ENCODE measurements at regions not wholly inside any gene's neighbourhood (a gene's known extent, or its start where the extent isn't known, plus 50 kb on each side); places are given as distances from the start of the nearest gene placed in this dataset.

DNA sequence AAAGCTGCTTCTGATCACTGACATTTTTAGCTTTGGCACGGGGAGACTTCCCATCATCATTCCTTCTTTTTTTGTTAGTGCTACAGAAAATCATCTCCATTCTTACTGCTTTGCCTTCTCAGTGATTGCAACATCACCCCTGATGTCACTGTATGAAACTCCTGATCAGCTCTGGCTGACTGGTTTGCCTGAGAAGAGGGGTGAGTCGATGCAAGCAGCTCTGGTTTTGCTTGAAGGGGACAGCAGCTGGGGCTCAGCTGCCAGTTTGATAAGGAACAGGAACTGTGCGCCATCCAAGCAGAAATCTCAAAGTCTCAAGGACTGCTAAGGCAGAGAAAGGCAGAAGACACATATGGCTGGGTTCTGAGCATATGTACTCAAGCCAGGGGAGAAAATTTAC, 808.5 kb upstream of the CELF2 start:
- Histone ChIP-seq H2BK15ac (ENCODE audit: low read length) (no peak overlapping the region), H3K4ac (ENCODE audit: low read length) (no peak overlapping the region), H3K23ac (ENCODE audit: low read depth, low read length, poor library complexity) (no peak overlapping the region), H3K27ac (replicated peaks; ENCODE audit: low read length) (no peak overlapping the region), H3K4me2 (ENCODE audit: insufficient read depth, low read length, poor library complexity, severe bottlenecking) (no peak overlapping the region), H4K91ac (ENCODE audit: low read depth, low read length, poor library complexity) (no peak overlapping the region), H3K9ac (ENCODE audit: low read depth, low read length, poor library complexity) (no peak overlapping the region), H3K27me3 (ENCODE audit: control insufficient read depth in 3 of 3, insufficient read depth in 3 of 3, low read depth in 1 of 3, low read length in 3 of 3) (no peaks in the 10 kb centered on the region), H3K36me3 (replicated peaks in 1 of 2; ENCODE audit: control insufficient read depth in 2 of 2, insufficient read depth in 2 of 2, low read length in 2 of 2) (no peaks in the 10 kb centered on the region), H3K79me1 (ENCODE audit: low read depth, low read length) (no peaks in the 10 kb centered on the region), H2BK120ac (ENCODE audit: low read depth, low read length) (no peak overlapping the region), H2AFZ (ENCODE audit: low read length) (no peak overlapping the region), H3K4me1 (ENCODE audit: control insufficient read depth in 2 of 2, insufficient read depth in 1 of 2, low read depth in 1 of 2, low read length in 2 of 2) (no peaks in the 10 kb centered on the region), H2BK5ac (ENCODE audit: low read length) (no peak overlapping the region), H3K18ac (ENCODE audit: low read length) (no peak overlapping the region), H4K8ac (ENCODE audit: low read depth, low read length) (no peak overlapping the region), H3K9me3 (replicated peaks in 1 of 2; ENCODE audit: control insufficient read depth in 2 of 2, insufficient read depth in 1 of 2, low read depth in 1 of 2, low read length in 2 of 2) (no peaks in the 10 kb centered on the region), H3K14ac (ENCODE audit: low read length) (no peak overlapping the region), H2AK5ac (ENCODE audit: low read depth, low read length) (no peak overlapping the region), H3K4me3 (ENCODE audit: low read length in 2 of 2) (no peak overlapping the region), H2BK12ac (ENCODE audit: low read length) (no peak overlapping the region)
- DNase-seq (ENCODE audit: low spot score) = no peak
- no CpG with 5 or more reads among the region's 3 CpGs for WGBS, 2 donors (ENCODE audit: extremely low coverage in 2 of 2, insufficient read length in 2 of 2, insufficient replicate concordance in 1 of 2)

GRCh38 chr10:10211409-10211808, 806.3 kb upstream of the CELF2 start:
- Histone ChIP-seq H3K4me1 (ENCODE audit: control insufficient read depth in 2 of 2, insufficient read depth in 1 of 2, low read depth in 1 of 2, low read length in 2 of 2) (no peaks in the 10 kb centered on the region), H2BK12ac (ENCODE audit: low read length) (no peak overlapping the region), H3K9ac (ENCODE audit: low read depth, low read length, poor library complexity) (no peak overlapping the region), H4K91ac (ENCODE audit: low read depth, low read length, poor library complexity) (no peak overlapping the region), H3K4me2 (ENCODE audit: insufficient read depth, low read length, poor library complexity, severe bottlenecking) (no peak overlapping the region), H2AFZ (ENCODE audit: low read length) (no peak overlapping the region), H3K9me3 (replicated peaks in 1 of 2; ENCODE audit: control insufficient read depth in 2 of 2, insufficient read depth in 1 of 2, low read depth in 1 of 2, low read length in 2 of 2) (no peaks in the 10 kb centered on the region), H3K27ac (replicated peaks; ENCODE audit: low read length) (no peak overlapping the region), H3K23ac (ENCODE audit: low read depth, low read length, poor library complexity) (no peak overlapping the region), H3K27me3 (ENCODE audit: control insufficient read depth in 3 of 3, insufficient read depth in 3 of 3, low read depth in 1 of 3, low read length in 3 of 3) (no peaks in the 10 kb centered on the region), H3K4me3 (ENCODE audit: low read length in 2 of 2) (no peak overlapping the region), H2BK15ac (ENCODE audit: low read length) (no peak overlapping the region), H2BK120ac (ENCODE audit: low read depth, low read length) (no peak overlapping the region), H3K18ac (ENCODE audit: low read length) (no peak overlapping the region), H3K79me1 (ENCODE audit: low read depth, low read length) (no peaks in the 10 kb centered on the region), H4K8ac (ENCODE audit: low read depth, low read length) (no peak overlapping the region), H2AK5ac (ENCODE audit: low read depth, low read length) (no peak overlapping the region), H3K4ac (ENCODE audit: low read length) (no peak overlapping the region), H3K14ac (ENCODE audit: low read length) (no peak overlapping the region), H3K36me3 (replicated peaks in 1 of 2; ENCODE audit: control insufficient read depth in 2 of 2, insufficient read depth in 2 of 2, low read length in 2 of 2) (no peaks in the 10 kb centered on the region), H2BK5ac (ENCODE audit: low read length) (no peak overlapping the region)
- DNase-seq (ENCODE audit: low spot score) = no peak

DNA sequence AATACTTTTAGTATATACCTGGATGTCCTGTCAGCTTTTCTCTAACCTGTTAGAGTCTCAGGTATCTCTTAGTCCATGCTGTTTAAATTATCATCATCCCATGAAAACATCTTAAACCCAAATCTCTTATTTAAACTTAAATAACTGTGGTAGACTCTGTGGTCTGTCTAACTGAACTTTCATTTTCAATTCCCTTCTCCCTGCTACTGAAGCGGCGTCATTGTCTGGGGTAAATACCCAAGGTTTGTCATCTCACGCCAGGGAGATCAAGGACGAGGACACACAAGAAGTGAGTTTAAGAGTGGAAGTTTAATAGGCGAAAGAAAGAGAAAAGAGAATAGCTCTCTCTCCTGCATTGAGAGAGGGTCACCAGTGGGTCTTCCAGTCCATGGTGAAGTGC, 804.4 kb upstream of the CELF2 start:
- Histone ChIP-seq H3K4me1 (ENCODE audit: control insufficient read depth in 2 of 2, insufficient read depth in 1 of 2, low read depth in 1 of 2, low read length in 2 of 2) (no peaks in the 10 kb centered on the region), H2BK12ac (ENCODE audit: low read length) (no peak overlapping the region), H2BK15ac (ENCODE audit: low read length) (no peak overlapping the region)

DNA sequence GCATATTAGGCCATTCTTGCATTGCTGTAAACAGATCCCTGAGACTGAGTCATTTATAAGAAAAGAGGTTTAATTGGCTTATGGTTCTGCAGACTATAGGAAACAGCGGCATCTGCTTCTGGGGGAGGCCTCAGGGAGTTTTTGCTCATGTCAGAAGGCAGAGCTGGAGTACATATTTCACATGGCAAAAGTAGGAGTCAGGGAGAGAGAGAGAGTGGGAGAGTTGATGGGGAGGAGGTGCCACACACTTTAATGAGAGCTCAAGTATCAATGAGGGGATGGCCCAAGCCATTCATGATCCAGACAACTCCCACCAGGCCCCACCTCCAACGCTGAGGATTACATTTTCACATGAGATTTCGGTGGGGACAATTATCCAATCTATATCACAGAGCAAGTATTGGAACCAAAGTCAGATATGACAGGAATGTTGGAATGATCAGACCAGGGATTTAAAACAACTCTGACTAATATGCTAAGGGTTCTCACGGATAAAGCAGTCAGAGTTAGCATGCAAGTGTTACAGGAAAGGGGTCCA, 795.3 kb upstream of the CELF2 start:
- no peak overlapping the region for H3K14ac ChIP-seq (ENCODE audit: low read length)
- H3K79me1 ChIP-seq (ENCODE audit: low read depth, low read length) = no peaks in the 10 kb centered on the region
- H3K18ac ChIP-seq (ENCODE audit: low read length) = no peak overlapping the region
- H3K27me3 ChIP-seq (ENCODE audit: control insufficient read depth in 3 of 3, insufficient read depth in 3 of 3, low read depth in 1 of 3, low read length in 3 of 3) = no peaks in the 10 kb centered on the region
- no peak overlapping the region for H4K8ac ChIP-seq (ENCODE audit: low read depth, low read length)
- no peak overlapping the region for H3K9ac ChIP-seq (ENCODE audit: low read depth, low read length, poor library complexity)
- H3K4me2 ChIP-seq (ENCODE audit: insufficient read depth, low read length, poor library complexity, severe bottlenecking) = no peak overlapping the region
- no peak overlapping the region for H3K27ac ChIP-seq (replicated peaks; ENCODE audit: low read length)
- no peak overlapping the region for H3K23ac ChIP-seq (ENCODE audit: low read depth, low read length, poor library complexity)
- H3K9me3 ChIP-seq (replicated peaks in 1 of 2; ENCODE audit: control insufficient read depth in 2 of 2, insufficient read depth in 1 of 2, low read depth in 1 of 2, low read length in 2 of 2) = no peaks in the 10 kb centered on the region
- no peak overlapping the region for H2BK120ac ChIP-seq (ENCODE audit: low read depth, low read length)
- H3K36me3 ChIP-seq (replicated peaks in 1 of 2; ENCODE audit: control insufficient read depth in 2 of 2, insufficient read depth in 2 of 2, low read length in 2 of 2) = no peaks in the 10 kb centered on the region
- no peak overlapping the region for H3K4me3 ChIP-seq (ENCODE audit: low read length in 2 of 2)
- H2BK12ac ChIP-seq (ENCODE audit: low read length) = no peak overlapping the region
- no peak overlapping the region for H2AFZ ChIP-seq (ENCODE audit: low read length)
- H2BK15ac ChIP-seq (ENCODE audit: low read length) = no peak overlapping the region
- no peaks in the 10 kb centered on the region for H3K4me1 ChIP-seq (ENCODE audit: control insufficient read depth in 2 of 2, insufficient read depth in 1 of 2, low read depth in 1 of 2, low read length in 2 of 2)
- H4K91ac ChIP-seq (ENCODE audit: low read depth, low read length, poor library complexity) = no peak overlapping the region
- H2BK5ac ChIP-seq (ENCODE audit: low read length) = no peak overlapping the region
- no peak for DNase-seq (ENCODE audit: low spot score)
- H3K4ac ChIP-seq (ENCODE audit: low read length) = no peak overlapping the region
- WGBS, 2 donors (ENCODE audit: extremely low coverage in 2 of 2, insufficient read length in 2 of 2, insufficient replicate concordance in 1 of 2) = no CpG with 5 or more reads among the region's 4 CpGs
- no peak overlapping the region for H2AK5ac ChIP-seq (ENCODE audit: low read depth, low read length)

More for the DNA sequence above, 804.4 kb upstream of the CELF2 start:
- Histone ChIP-seq H3K4me3 (ENCODE audit: low read length in 2 of 2) (no peak overlapping the region), H3K4ac (ENCODE audit: low read length) (no peak overlapping the region), H3K36me3 (replicated peaks in 1 of 2; ENCODE audit: control insufficient read depth in 2 of 2, insufficient read depth in 2 of 2, low read length in 2 of 2) (no peaks in the 10 kb centered on the region), H2AK5ac (ENCODE audit: low read depth, low read length) (no peak overlapping the region), H4K8ac (ENCODE audit: low read depth, low read length) (no peak overlapping the region), H2BK5ac (ENCODE audit: low read length) (no peak overlapping the region), H3K27ac (replicated peaks; ENCODE audit: low read length) (no peak overlapping the region), H3K9ac (ENCODE audit: low read depth, low read length, poor library complexity) (no peak overlapping the region), H3K14ac (ENCODE audit: low read length) (no peak overlapping the region), H3K79me1 (ENCODE audit: low read depth, low read length) (no peaks in the 10 kb centered on the region), H4K91ac (ENCODE audit: low read depth, low read length, poor library complexity) (no peak overlapping the region), H3K27me3 (ENCODE audit: control insufficient read depth in 3 of 3, insufficient read depth in 3 of 3, low read depth in 1 of 3, low read length in 3 of 3) (no peaks in the 10 kb centered on the region), H3K4me2 (ENCODE audit: insufficient read depth, low read length, poor library complexity, severe bottlenecking) (no peak overlapping the region), H3K23ac (ENCODE audit: low read depth, low read length, poor library complexity) (no peak overlapping the region), H2AFZ (ENCODE audit: low read length) (no peak overlapping the region), H3K18ac (ENCODE audit: low read length) (no peak overlapping the region), H3K9me3 (replicated peaks in 1 of 2; ENCODE audit: control insufficient read depth in 2 of 2, insufficient read depth in 1 of 2, low read depth in 1 of 2, low read length in 2 of 2) (no peaks in the 10 kb centered on the region), H2BK120ac (ENCODE audit: low read depth, low read length) (no peak overlapping the region)
- WGBS, 2 donors (ENCODE audit: extremely low coverage in 2 of 2, insufficient read length in 2 of 2, insufficient replicate concordance in 1 of 2) = no CpG with 5 or more reads among the region's 5 CpGs
- DNase-seq (ENCODE audit: low spot score) = no peak

Data from neuronal stem cell (in vitro differentiated cells).